HCT116 (cell line): ENCODE measurements at regions not wholly inside any gene's neighbourhood (a gene's known extent, or its start where the extent isn't known, plus 50 kb on each side); places are given as distances from the start of the nearest gene placed in this dataset.

Experiments used
- CEBPB ChIP-seq: IDR thresholded peaks from 2 replicates; pipeline ENCODE4 v1.6.1; 2012; ENCODE audit warnings: low read depth
- CTCF ChIP-seq, 3 experiments: fragments of 200-600 bp in 1 of 3; sonication (generic) in 1 of 3; IDR thresholded peaks in 2 of 3; conservative IDR thresholded peaks in 1 of 3; 2 replicates each; pipeline ENCODE4 v1.5.1; 2012 to 2017; ENCODE audit warnings: low read depth in 2 of 3, low read length in 2 of 3, antibody characterized with exemption in 1 of 3, borderline replicate concordance in 1 of 3, control low read depth in 1 of 3, mild to moderate bottlenecking in 1 of 3, mixed read lengths in 1 of 3, mixed run types in 1 of 3, moderate library complexity in 1 of 3; ENCODE audit not compliant: insufficient read depth in 1 of 3
- ELF1 ChIP-seq: IDR thresholded peaks from 2 replicates; pipeline ENCODE4 v1.6.1; 2012; ENCODE audit warnings: low read depth, borderline replicate concordance
- EZH2 ChIP-seq: fragments of 200-600 bp; sonication (generic); IDR thresholded peaks from 2 replicates; pipeline ENCODE4 v1.6.1; 2017; ENCODE audit warnings: antibody characterized with exemption, mixed run types
- FOSL1 ChIP-seq: IDR thresholded peaks from 2 replicates; pipeline ENCODE4 v1.6.1; 2012; ENCODE audit warnings: low read depth
- MAX ChIP-seq: IDR thresholded peaks from 2 replicates; pipeline ENCODE4 v1.6.1; 2012
- POLR2A ChIP-seq: IDR thresholded peaks from 2 replicates; pipeline ENCODE4 v1.7.0; 2011; ENCODE audit warnings: borderline replicate concordance; ENCODE audit not compliant: insufficient read depth, insufficient read length; ENCODE audit errors: extremely low read depth
- POLR2AphosphoS5 ChIP-seq: IDR thresholded peaks from 2 replicates; pipeline ENCODE4 v1.6.1; 2011; ENCODE audit warnings: mild to moderate bottlenecking, low read depth, low read length, moderate library complexity
- REST ChIP-seq: IDR thresholded peaks from 2 replicates; pipeline ENCODE4 v1.6.1; 2012; ENCODE audit warnings: low read depth
- SIN3A ChIP-seq: IDR thresholded peaks from 2 replicates; pipeline ENCODE4 v1.6.1; 2012; ENCODE audit warnings: low read depth
- ZNF274 ChIP-seq: fragments of 200-500 bp; sonication (Bioruptor generic); IDR thresholded peaks from 2 replicates; pipeline ENCODE4 v1.6.1; 2014; ENCODE audit warnings: mild to moderate bottlenecking, low read depth, low read length, inconsistent platforms

- TF ChIP-seq POLR2A (no peak), REST (no peak), CTCF (IDR thresholded peaks at IDR 0.05 in 2 of 3, conservative IDR thresholded peaks at IDR 0.05 in 1 of 3; ENCODE audit: borderline replicate concordance in 1 of 3, insufficient read depth in 1 of 3, low read depth in 2 of 3, low read length in 2 of 3) (no peak), ZNF274 (no peak), POLR2AphosphoS5 (no peak), FOSL1 (no peak), MAX (no peak), EZH2 (no peak), CEBPB (no peak), ELF1 (no peak), SIN3A (no peak)
Observed at GRCh38 chr6:142635130-142635529, 309.8 kb downstream of the HIVEP2 start.
